HG03280 (cell line): ENCODE measurements at regions not wholly inside any gene's neighbourhood (a gene's known extent, or its start where the extent isn't known, plus 50 kb on each side); places are given as distances from the start of the nearest gene placed in this dataset.
"Not testable (repeated sequence)": the region's sequence is repeated elsewhere in the genome, so short reads cannot be mapped to it uniquely, and the experiment has no call there.

Experiments
- ATAC-seq: cut with Tn5 transposase; IDR thresholded peaks from one replicate; pipeline ENCODE4 v1.9.1; 2021; ENCODE audit warnings: mild to moderate bottlenecking, moderate library complexity; ENCODE audit not compliant: unreplicated experiment

GRCh38 chr16:65315081-65315780 is 193.4 kb upstream of the CDH11 start:
- ATAC-seq, result no peak

GRCh38 chr16:65314627-65315008 is 192.8 kb upstream of the CDH11 start:
- no peak for ATAC-seq

GRCh38 chr16:65313936-65314626 is 192.2 kb upstream of the CDH11 start:
- no peak for ATAC-seq

GRCh38 chr16:65312795-65313194 is 190.9 kb upstream of the CDH11 start:
- no peak for ATAC-seq

GRCh38 chr16:65312071-65312470 is 190.2 kb upstream of the CDH11 start:
- no peak for ATAC-seq

- not testable (repeated sequence) for ATAC-seq
Observed at GRCh38 chr16:65310491-65310890, 188.6 kb upstream of the CDH11 start.

GRCh38 chr16:65309354-65309753 is 187.5 kb upstream of the CDH11 start:
- no peak for ATAC-seq

- no peak for ATAC-seq
Observed at GRCh38 chr16:65308506-65308905, 186.6 kb upstream of the CDH11 start.

GRCh38 chr16:65307286-65307685 is 185.4 kb upstream of the CDH11 start:
- no peak for ATAC-seq

- ATAC-seq, result no peak
Observed at GRCh38 chr16:65306722-65307121, 184.9 kb upstream of the CDH11 start.

- no peak for ATAC-seq
Observed at GRCh38 chr16:65306300-65306699, 184.4 kb upstream of the CDH11 start.

GRCh38 chr16:65305266-65305959 is 183.6 kb upstream of the CDH11 start:
- no peak for ATAC-seq

GRCh38 chr16:65301029-65301428 is 179.2 kb upstream of the CDH11 start:
- ATAC-seq, result no peak

- ATAC-seq, result no peak
Observed at GRCh38 chr16:65297453-65297852, 175.6 kb upstream of the CDH11 start.

GRCh38 chr16:65295527-65295926 is 173.7 kb upstream of the CDH11 start:
- no peak for ATAC-seq

- no peak for ATAC-seq
Observed at GRCh38 chr16:65294708-65295107, 172.8 kb upstream of the CDH11 start.

- ATAC-seq, result no peak
Observed at GRCh38 chr16:65294165-65294564, 172.3 kb upstream of the CDH11 start.

- no peak for ATAC-seq
Observed at GRCh38 chr16:65289022-65289421, 167.2 kb upstream of the CDH11 start.

- no peak for ATAC-seq
Observed at GRCh38 chr16:65287307-65287706, 165.4 kb upstream of the CDH11 start.

GRCh38 chr16:65285128-65286048 is 163.5 kb upstream of the CDH11 start:
- no peak for ATAC-seq

- no peak for ATAC-seq
Observed at GRCh38 chr16:65284626-65285025, 162.8 kb upstream of the CDH11 start.
